A673 (cell line): ENCODE measurements at regions not wholly inside any gene's neighbourhood (a gene's known extent, or its start where the extent isn't known, plus 50 kb on each side); places are given as distances from the start of the nearest gene placed in this dataset.
A peak's percentile ranks its signal among the peaks of the same experiment; 100 is the strongest.

Experiments used
- BruUV-seq: library from RNA; stranded (reverse); fragments of 400-500 nt; replicated peaks from 2 replicates; lab custom pipeline; 2021; lab: Mats Ljungman, UMichigan
- CTCF ChIA-PET: fragments of 300-600 bp; sonication (Branson Sonifier 250); formaldehyde crosslinking; loops from one replicate; lab custom pipeline; 2022; ENCODE audit warnings: antibody characterized with exemption; lab: Charles Lee
- POLR2A ChIA-PET: fragments of 300-600 bp; sonication (Branson Sonifier 250); formaldehyde crosslinking; loops from one replicate; lab custom pipeline; 2022; ENCODE audit warnings: antibody characterized with exemption; ENCODE audit not compliant: low non-redundant PET; lab: Charles Lee
- DNase-seq: peaks from one replicate; pipeline ENCODE4 v3.0.0-alpha.2; 2015; ENCODE audit warnings: low spot score
- H3K27ac ChIP-seq: fragments of 200-600 bp; sonication (generic); 2 replicates; pipeline ENCODE4 v1.5.1; 2016; ENCODE audit warnings: mixed run types, low read depth, mild to moderate bottlenecking, mixed read lengths, antibody characterized with exemption, low read length; ENCODE audit not compliant: poor library complexity, severe bottlenecking
- H3K27me3 ChIP-seq: fragments of 200-600 bp; sonication (generic); replicated peaks from 2 replicates; pipeline ENCODE4 v1.6.1; 2017; ENCODE audit warnings: mixed run types, low read depth, mild to moderate bottlenecking, mixed read lengths, antibody characterized with exemption, low read length; ENCODE audit not compliant: insufficient read depth, poor library complexity
- H3K36me3 ChIP-seq: fragments of 200-600 bp; sonication (generic); 2 replicates; pipeline ENCODE4 v1.6.1; 2016; ENCODE audit warnings: mixed run types, mild to moderate bottlenecking, mixed read lengths, antibody characterized with exemption, low read length; ENCODE audit not compliant: insufficient read depth, poor library complexity, severe bottlenecking
- H3K4me1 ChIP-seq: fragments of 200-600 bp; sonication (generic); 2 replicates; pipeline ENCODE4 v1.6.1; 2017; ENCODE audit warnings: mixed run types, mild to moderate bottlenecking, mixed read lengths, antibody characterized with exemption, low read length; ENCODE audit not compliant: insufficient read depth, poor library complexity, severe bottlenecking
- H3K4me3 ChIP-seq: fragments of 200-600 bp; sonication (generic); 2 replicates; pipeline ENCODE4 v1.5.1; 2016; ENCODE audit warnings: low read depth, mixed run types, mild to moderate bottlenecking, mixed read lengths, low read length; ENCODE audit not compliant: poor library complexity, severe bottlenecking
- H3K9me3 ChIP-seq: fragments of 200-600 bp; sonication (generic); 2 replicates; pipeline ENCODE4 v1.6.1; 2016; ENCODE audit warnings: mixed run types, low read depth, mild to moderate bottlenecking, mixed read lengths, antibody characterized with exemption, low read length; ENCODE audit not compliant: poor library complexity, severe bottlenecking
- EZH2 ChIP-seq: fragments of 200-600 bp; sonication (generic); IDR thresholded peaks from 2 replicates; pipeline ENCODE4 v1.6.1; 2017; ENCODE audit warnings: borderline replicate concordance, low read depth, mild to moderate bottlenecking, mixed read lengths, antibody characterized with exemption, low read length; ENCODE audit not compliant: poor library complexity, severe bottlenecking
- intact Hi-C: fragments of 100-400 bp; cut with micrococcal nuclease; formaldehyde crosslinking; loops from one replicate; pipeline ENCODE4 v1.10.0; 2022; ENCODE audit not compliant: unreplicated experiment
- TF ChIP-seq, protein P1 (sequence below): fragments of 300-800, 200-600 bp; sonication (generic); conservative IDR thresholded peaks from 2 replicates; pipeline ENCODE4 v1.5.1; 2017; ENCODE audit warnings: low read depth, mild to moderate bottlenecking, antibody characterized with exemption, low read length, moderate library complexity, mixed read lengths

DNA sequence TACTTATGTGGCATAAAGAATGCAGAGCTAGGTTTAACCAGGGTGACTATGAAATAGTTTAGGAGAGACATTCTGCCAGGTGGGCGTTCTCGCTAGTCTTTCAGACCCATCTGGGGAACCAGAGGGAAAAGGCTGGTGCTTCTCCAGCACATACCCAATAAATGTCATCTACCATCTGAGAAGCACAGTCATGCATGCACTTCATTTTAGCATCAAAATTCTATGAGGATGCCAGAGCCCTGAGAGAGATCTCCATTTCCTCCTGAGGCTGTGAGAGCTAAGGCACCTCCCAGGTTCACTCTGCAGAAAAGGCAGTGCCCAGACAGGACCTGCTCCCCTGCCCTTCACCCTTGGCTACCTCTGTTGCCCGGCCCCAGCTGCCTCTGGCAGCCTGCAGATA lies 196.2 kb upstream of the PRNP start:
- ChIA-PET POLR2A (no interaction called here), CTCF (no interaction called here)

DNA sequence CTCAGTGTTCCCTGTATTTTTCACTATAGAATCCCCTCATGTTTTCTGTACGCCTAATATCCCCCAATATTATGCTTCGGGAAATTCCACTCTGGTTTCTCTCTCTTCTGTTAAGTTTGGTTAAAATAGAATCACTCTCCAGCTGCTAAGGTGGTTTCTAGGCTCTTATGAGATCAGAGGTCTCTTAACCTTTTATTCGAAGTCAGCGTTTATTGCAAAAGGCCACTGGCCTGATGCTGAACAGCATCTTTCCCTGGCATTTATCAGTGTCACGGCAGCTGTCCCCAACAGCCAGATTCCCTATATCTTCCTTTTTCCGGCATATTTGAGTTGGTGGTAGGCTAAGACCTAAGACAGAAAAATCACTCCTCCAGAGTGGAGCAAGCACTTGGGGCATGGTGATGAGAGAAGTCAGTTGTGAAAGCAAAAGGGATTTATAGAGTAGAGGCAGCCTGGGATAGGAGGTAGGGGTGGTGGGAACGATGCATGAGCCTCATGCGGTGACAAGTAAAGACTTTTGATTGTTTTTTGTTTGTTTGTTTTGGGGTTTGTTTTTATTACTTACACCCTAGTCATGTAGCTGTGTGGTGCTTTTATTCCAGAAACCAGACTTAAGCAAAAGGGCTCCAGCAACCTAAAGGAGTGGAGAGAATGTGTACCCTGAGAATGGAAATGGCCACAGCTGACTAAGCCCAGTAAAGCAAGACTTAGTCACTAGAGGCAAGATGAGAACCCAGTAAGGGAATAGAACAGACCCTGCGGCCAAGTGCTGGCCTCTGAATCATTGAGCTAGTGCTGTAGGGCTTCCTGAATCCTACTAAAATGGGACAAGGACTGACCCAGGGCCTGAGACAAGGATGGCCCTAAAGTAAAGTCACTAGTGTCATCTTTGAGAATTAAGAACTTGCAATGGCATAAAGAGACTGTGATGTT lies 197.6 kb upstream of the PRNP start:
- Histone ChIP-seq H3K4me1 (peaks cover 80% of the 10 kb centered on the region), H3K9me3 (no peaks in the 10 kb centered on the region), H3K36me3 (no peaks in the 10 kb centered on the region), H3K27me3 (no peaks in the 10 kb centered on the region), H3K27ac (peak overlapping the region; percentile 65), H3K4me3 (no peak overlapping the region)
- BruUV-seq: no TSS peak
- intact Hi-C loops: no loop called here
- TF ChIP-seq, protein P1, sequence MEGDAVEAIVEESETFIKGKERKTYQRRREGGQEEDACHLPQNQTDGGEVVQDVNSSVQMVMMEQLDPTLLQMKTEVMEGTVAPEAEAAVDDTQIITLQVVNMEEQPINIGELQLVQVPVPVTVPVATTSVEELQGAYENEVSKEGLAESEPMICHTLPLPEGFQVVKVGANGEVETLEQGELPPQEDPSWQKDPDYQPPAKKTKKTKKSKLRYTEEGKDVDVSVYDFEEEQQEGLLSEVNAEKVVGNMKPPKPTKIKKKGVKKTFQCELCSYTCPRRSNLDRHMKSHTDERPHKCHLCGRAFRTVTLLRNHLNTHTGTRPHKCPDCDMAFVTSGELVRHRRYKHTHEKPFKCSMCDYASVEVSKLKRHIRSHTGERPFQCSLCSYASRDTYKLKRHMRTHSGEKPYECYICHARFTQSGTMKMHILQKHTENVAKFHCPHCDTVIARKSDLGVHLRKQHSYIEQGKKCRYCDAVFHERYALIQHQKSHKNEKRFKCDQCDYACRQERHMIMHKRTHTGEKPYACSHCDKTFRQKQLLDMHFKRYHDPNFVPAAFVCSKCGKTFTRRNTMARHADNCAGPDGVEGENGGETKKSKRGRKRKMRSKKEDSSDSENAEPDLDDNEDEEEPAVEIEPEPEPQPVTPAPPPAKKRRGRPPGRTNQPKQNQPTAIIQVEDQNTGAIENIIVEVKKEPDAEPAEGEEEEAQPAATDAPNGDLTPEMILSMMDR: no peak
- no peak for TF ChIP-seq EZH2
- ChIA-PET CTCF (no interaction called here), POLR2A (no interaction called here)
- DNase-seq: no peak

More for the DNA sequence above, 196.2 kb upstream of the PRNP start:
- DNase-seq: no peak
- H3K27ac ChIP-seq: peak overlapping the region; percentile 65
- no peaks in the 10 kb centered on the region for H3K27me3 ChIP-seq
- no peak for TF ChIP-seq EZH2
- TF ChIP-seq, protein P1: no peak
- H3K36me3 ChIP-seq: no peaks in the 10 kb centered on the region
- no TSS peak for BruUV-seq
- no peaks in the 10 kb centered on the region for H3K9me3 ChIP-seq
- H3K4me1 ChIP-seq: peaks cover 67% of the 10 kb centered on the region
- no peak overlapping the region for H3K4me3 ChIP-seq
- intact Hi-C loops: no loop called here

DNA sequence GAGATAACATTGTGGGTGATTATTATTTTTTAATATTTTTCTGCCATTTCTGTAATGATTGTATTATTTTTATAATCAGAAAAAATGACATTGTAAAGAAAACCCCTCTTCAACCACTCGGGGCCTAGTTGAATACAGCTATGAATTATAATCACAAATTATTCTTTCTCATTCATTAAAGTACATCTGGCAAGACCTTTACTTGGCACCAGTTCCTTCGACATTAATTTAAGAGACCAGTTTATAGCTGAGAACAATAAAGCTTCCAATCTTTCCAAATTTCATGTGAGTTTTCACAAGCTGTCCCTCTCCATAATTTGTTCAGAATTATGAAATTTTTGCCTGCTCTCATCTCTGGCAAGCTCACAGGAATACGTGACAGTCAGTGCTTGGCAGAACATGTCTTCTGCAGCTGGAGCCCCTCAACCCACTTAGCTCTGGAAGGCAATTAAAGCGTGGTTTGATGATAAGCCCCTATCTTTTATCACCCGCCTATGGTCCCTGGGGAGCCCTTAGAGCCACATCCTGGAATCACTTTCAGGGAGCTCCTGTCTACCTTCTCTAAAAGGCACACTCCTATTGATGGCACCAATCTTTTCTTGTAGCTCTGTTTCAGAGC lies 201.8 kb upstream of the PRNP start:
- ChIA-PET POLR2A (interaction anchor here (0.6 kb wide), 1 partner anchor 34 kb away, joined by 3 read pairs; no protein-coding TSS in a partner anchor), CTCF (interaction anchor here (0.6 kb wide), 1 partner anchor 240 kb away, joined by 3 read pairs; no protein-coding TSS in a partner anchor)
- no peaks in the 10 kb centered on the region for H3K27me3 ChIP-seq
- TSS peak; percentile 28 for BruUV-seq
- peak; percentile 95 for DNase-seq
- intact Hi-C loops: loop anchor here (1.0 to 5.0 kb wide), 3 partner anchors 24 to 257 kb away; no protein-coding TSS in a partner anchor
- H3K4me1 ChIP-seq: peaks cover 95% of the 10 kb centered on the region
- H3K36me3 ChIP-seq: no peaks in the 10 kb centered on the region
- H3K27ac ChIP-seq: peak overlapping the region; percentile 99
- TF ChIP-seq EZH2: no peak
- TF ChIP-seq, protein P1: no peak
- no peaks in the 10 kb centered on the region for H3K9me3 ChIP-seq
- H3K4me3 ChIP-seq: no peak overlapping the region
